NCI-H748 treated with DMSO at 0.1 percent for 48 hours (cell line): ENCODE measurements at regions not wholly inside any gene's neighbourhood (a gene's known extent, or its start where the extent isn't known, plus 50 kb on each side); places are given as distances from the start of the nearest gene placed in this dataset.
"Not testable (repeated sequence)": the region's sequence is repeated elsewhere in the genome, so short reads cannot be mapped to it uniquely, and the experiment has no call there.

Source experiments
- DNase-seq: peaks from one replicate; lab custom pipeline; 2025; lab: John Stamatoyannopoulos, UW

GRCh38 chr1:74946388-74946787 lies 187.8 kb upstream of the LHX8 start:
- no peak for DNase-seq

- DNase-seq = not testable (repeated sequence)
Measured at GRCh38 chr1:74949348-74949747, 184.8 kb upstream of the LHX8 start.

GRCh38 chr1:74951981-74952380 lies 182.2 kb upstream of the LHX8 start:
- not testable (repeated sequence) for DNase-seq

GRCh38 chr1:74952786-74953185 lies 181.4 kb upstream of the LHX8 start:
- no peak for DNase-seq

GRCh38 chr1:74953622-74954021 lies 180.6 kb upstream of the LHX8 start:
- no peak for DNase-seq

- no peak for DNase-seq
Measured at GRCh38 chr1:74963120-74963519, 171.1 kb upstream of the LHX8 start.

- DNase-seq = peak; percentile 99
Measured at GRCh38 chr1:74964508-74965102, 169.6 kb upstream of the LHX8 start.

GRCh38 chr1:74969566-74970135 lies 164.5 kb upstream of the LHX8 start:
- DNase-seq = no peak

- DNase-seq = no peak
Measured at GRCh38 chr1:74971982-74972381, 162.2 kb upstream of the LHX8 start.

GRCh38 chr1:74976491-74976890 lies 157.7 kb upstream of the LHX8 start:
- no peak for DNase-seq

- DNase-seq = not testable (repeated sequence)
Measured at GRCh38 chr1:74992448-74992847, 141.7 kb upstream of the LHX8 start.

- peak; percentile 90 for DNase-seq
Measured at GRCh38 chr1:74995821-74996220, 138.4 kb upstream of the LHX8 start.

- no peak for DNase-seq
Measured at GRCh38 chr1:75010547-75010946, 123.6 kb upstream of the LHX8 start.

- DNase-seq = no peak
Measured at GRCh38 chr1:75014250-75014649, 119.9 kb upstream of the LHX8 start.

- no peak for DNase-seq
Measured at GRCh38 chr1:75023005-75023404, 111.2 kb upstream of the LHX8 start.

- DNase-seq = no peak
Measured at GRCh38 chr1:75034376-75034775, 99.8 kb upstream of the LHX8 start.

- DNase-seq = no peak
Measured at GRCh38 chr1:75035536-75035935, 98.7 kb upstream of the LHX8 start.

GRCh38 chr1:75053207-75053606 lies 81.0 kb upstream of the LHX8 start:
- DNase-seq = no peak

GRCh38 chr1:75058424-75058823 lies 75.8 kb upstream of the LHX8 start:
- DNase-seq = no peak

GRCh38 chr1:75062111-75062510 lies 72.1 kb upstream of the LHX8 start:
- no peak for DNase-seq

GRCh38 chr1:75067975-75068374 lies 66.2 kb upstream of the LHX8 start:
- DNase-seq = no peak

- DNase-seq = peak; percentile 68
Measured at GRCh38 chr1:75074831-75075395, 59.3 kb upstream of the LHX8 start.

- peak; percentile 37 for DNase-seq
Measured at GRCh38 chr1:75079538-75080290, 54.5 kb upstream of the LHX8 start.
